H9 (cell line): ENCODE measurements at regions not wholly inside any gene's neighbourhood (a gene's known extent, or its start where the extent isn't known, plus 50 kb on each side); places are given as distances from the start of the nearest gene placed in this dataset.

Source experiments
- DNase-seq: peaks from one replicate; pipeline ENCODE4 v3.0.0-alpha.2; 2017
- H2AFZ ChIP-seq: one replicate; pipeline ENCODE4 v1.6.1; 2013; ENCODE audit warnings: mild to moderate bottlenecking, low read length, control low read depth, moderate library complexity
- H2AK5ac ChIP-seq: 2 replicates; pipeline ENCODE4 v1.6.1; 2013; ENCODE audit warnings: low read length, control low read depth, mixed read lengths; ENCODE audit not compliant: insufficient read length
- H2BK120ac ChIP-seq: one replicate; pipeline ENCODE4 v1.6.1; 2013; ENCODE audit warnings: low read depth, mild to moderate bottlenecking, low read length, control low read depth, inconsistent platforms; ENCODE audit not compliant: poor library complexity, severe bottlenecking
- H2BK12ac ChIP-seq: 2 replicates; pipeline ENCODE4 v1.6.1; 2013; ENCODE audit warnings: low read length, control low read depth, mixed read lengths, low read depth; ENCODE audit not compliant: insufficient read length
- H2BK15ac ChIP-seq: 2 replicates; pipeline ENCODE4 v1.6.1; 2013; ENCODE audit warnings: low read depth, low read length, control low read depth
- H2BK20ac ChIP-seq: one replicate; pipeline ENCODE4 v1.6.1; 2013; ENCODE audit warnings: low read depth, mild to moderate bottlenecking, low read length, control low read depth, inconsistent platforms; ENCODE audit not compliant: poor library complexity, severe bottlenecking
- H2BK5ac ChIP-seq: 2 replicates; pipeline ENCODE4 v1.6.1; 2013; ENCODE audit warnings: low read length, control low read depth, mixed read lengths; ENCODE audit not compliant: insufficient read length
- H3K14ac ChIP-seq: 2 replicates; pipeline ENCODE4 v1.6.1; 2013; ENCODE audit warnings: low read length, control low read depth; ENCODE audit not compliant: insufficient read depth
- H3K18ac ChIP-seq: 2 replicates; pipeline ENCODE4 v1.6.1; 2013; ENCODE audit warnings: low read depth, mild to moderate bottlenecking, mixed read lengths, low read length, control low read depth; ENCODE audit not compliant: insufficient read length
- H3K23ac ChIP-seq: 2 replicates; pipeline ENCODE4 v1.6.1; 2013; ENCODE audit warnings: low read length, control low read depth, mixed read lengths, low read depth; ENCODE audit not compliant: insufficient read length
- H3K23me2 ChIP-seq: 2 replicates; pipeline ENCODE4 v1.6.1; 2013; ENCODE audit warnings: low read depth, mild to moderate bottlenecking, mixed read lengths, low read length, control low read depth; ENCODE audit not compliant: insufficient read length, poor library complexity, severe bottlenecking
- H3K27ac ChIP-seq: 2 replicates; pipeline ENCODE4 v1.5.1; 2013; ENCODE audit warnings: low read length, control low read depth, mixed read lengths, low read depth; ENCODE audit not compliant: insufficient read length
- H3K27me3 ChIP-seq: 2 replicates; pipeline ENCODE4 v1.6.1; 2013; ENCODE audit warnings: low read length, control low read depth, inconsistent platforms; ENCODE audit not compliant: insufficient read depth
- H3K4ac ChIP-seq: 2 replicates; pipeline ENCODE4 v1.6.1; 2013; ENCODE audit warnings: low read depth, mild to moderate bottlenecking, control low read depth, inconsistent platforms, low read length, moderate library complexity
- H3K4me1 ChIP-seq: 2 replicates; pipeline ENCODE4 v1.6.1; 2013; ENCODE audit warnings: low read length, control low read depth, inconsistent platforms; ENCODE audit not compliant: insufficient read depth
- H3K4me2 ChIP-seq: 2 replicates; pipeline ENCODE4 v1.6.1; 2013; ENCODE audit warnings: low read length, control low read depth, mixed read lengths; ENCODE audit not compliant: insufficient read length, insufficient read depth
- H3K56ac ChIP-seq: 2 replicates; pipeline ENCODE4 v1.6.1; 2013; ENCODE audit warnings: low read depth, mild to moderate bottlenecking, mixed read lengths, low read length, control low read depth; ENCODE audit not compliant: insufficient read length
- H3K79me1 ChIP-seq: 2 replicates; pipeline ENCODE4 v1.6.1; 2013; ENCODE audit warnings: low read depth, mild to moderate bottlenecking, moderate library complexity, low read length, control low read depth, inconsistent platforms; ENCODE audit not compliant: insufficient read depth, poor library complexity, severe bottlenecking
- H3K79me2 ChIP-seq: 2 replicates; pipeline ENCODE4 v1.6.1; 2013; ENCODE audit warnings: low read length, control low read depth, inconsistent platforms; ENCODE audit not compliant: insufficient read depth
- H3K9ac ChIP-seq: 2 replicates; pipeline ENCODE4 v1.6.1; 2013; ENCODE audit warnings: low read length, control low read depth, mixed read lengths; ENCODE audit not compliant: insufficient read length; ENCODE audit errors: extremely low read depth
- H3K9me3 ChIP-seq: one replicate; pipeline ENCODE4 v1.6.1; 2013; ENCODE audit warnings: low read depth, low read length, inconsistent platforms; ENCODE audit not compliant: control insufficient read depth
- H3T11ph ChIP-seq: one replicate; pipeline ENCODE4 v1.6.1; 2013; ENCODE audit warnings: mild to moderate bottlenecking, low read length, control low read depth, inconsistent platforms
- H4K20me1 ChIP-seq: one replicate; pipeline ENCODE4 v1.6.1; 2013; ENCODE audit not compliant: control insufficient read depth, insufficient read length, insufficient read depth
- H4K5ac ChIP-seq: 2 replicates; pipeline ENCODE4 v1.6.1; 2013; ENCODE audit warnings: low read depth, mild to moderate bottlenecking, mixed read lengths, low read length, control low read depth; ENCODE audit not compliant: insufficient read length
- H4K8ac ChIP-seq: replicated peaks from 2 replicates; pipeline ENCODE4 v1.6.1; 2013; ENCODE audit warnings: low read length, control low read depth, mixed read lengths, low read depth; ENCODE audit not compliant: insufficient read length
- H4K91ac ChIP-seq: 2 replicates; pipeline ENCODE4 v1.6.1; 2013; ENCODE audit warnings: low read depth, mild to moderate bottlenecking, moderate library complexity, mixed read lengths, low read length, control low read depth; ENCODE audit not compliant: insufficient read length
- H3K27ac Mint-ChIP-seq, 3 experiments: 2 replicates in 2 of 3; 3 replicates in 1 of 3; pipeline ENCODE4 v1.8.0; 2020 to 2021; ENCODE audit warnings: mixed read lengths in 3 of 3, mild to moderate bottlenecking in 1 of 3, moderate library complexity in 1 of 3
- H3K27me3 Mint-ChIP-seq: 2 replicates; pipeline ENCODE4 v1.8.0; 2021; ENCODE audit warnings: low read depth, mild to moderate bottlenecking, moderate library complexity, mixed read lengths
- H3K36me3 Mint-ChIP-seq, 3 experiments: 2 replicates in 2 of 3; 3 replicates in 1 of 3; pipeline ENCODE4 v1.8.0; 2020 to 2021; ENCODE audit warnings: low read depth in 3 of 3, mixed read lengths in 3 of 3; ENCODE audit not compliant: insufficient read depth in 1 of 3
- H3K4me1 Mint-ChIP-seq, 2 experiments: 2 replicates each; pipeline ENCODE4 v1.8.0; 2020; ENCODE audit warnings: mixed read lengths in 2 of 2
- H3K4me3 Mint-ChIP-seq, 2 experiments: 2 replicates in 1 of 2; 3 replicates in 1 of 2; pipeline ENCODE4 v1.8.0; 2020 to 2021; ENCODE audit warnings: mild to moderate bottlenecking in 2 of 2, mixed read lengths in 2 of 2, moderate library complexity in 1 of 2
- H3K9me3 Mint-ChIP-seq, 2 experiments: 2 replicates in 1 of 2; 3 replicates in 1 of 2; pipeline ENCODE4 v1.8.0; 2020; ENCODE audit warnings: mild to moderate bottlenecking in 2 of 2, mixed read lengths in 2 of 2, moderate library complexity in 1 of 2
- WGBS: extraction: QIAGEN DNeasy Blood & Tissue Kit; methylation state at CpG from one replicate; pipeline ENCODE4 v1.1.7; 2013; ENCODE audit warnings: missing lambda C conversion rate, low lambda C conversion rate, mixed read lengths; ENCODE audit not compliant: insufficient read length; ENCODE audit errors: extremely low coverage; 5-methylcytosine and 5-hydroxymethylcytosine counted together
- TF ChIP-seq, protein P1 (sequence below): fragments of 200-600 bp; sonication (generic); conservative IDR thresholded peaks from 3 replicates; pipeline ENCODE4 v1.8.0; 2021; ENCODE audit warnings: antibody characterized with exemption, mild to moderate bottlenecking

DNA sequence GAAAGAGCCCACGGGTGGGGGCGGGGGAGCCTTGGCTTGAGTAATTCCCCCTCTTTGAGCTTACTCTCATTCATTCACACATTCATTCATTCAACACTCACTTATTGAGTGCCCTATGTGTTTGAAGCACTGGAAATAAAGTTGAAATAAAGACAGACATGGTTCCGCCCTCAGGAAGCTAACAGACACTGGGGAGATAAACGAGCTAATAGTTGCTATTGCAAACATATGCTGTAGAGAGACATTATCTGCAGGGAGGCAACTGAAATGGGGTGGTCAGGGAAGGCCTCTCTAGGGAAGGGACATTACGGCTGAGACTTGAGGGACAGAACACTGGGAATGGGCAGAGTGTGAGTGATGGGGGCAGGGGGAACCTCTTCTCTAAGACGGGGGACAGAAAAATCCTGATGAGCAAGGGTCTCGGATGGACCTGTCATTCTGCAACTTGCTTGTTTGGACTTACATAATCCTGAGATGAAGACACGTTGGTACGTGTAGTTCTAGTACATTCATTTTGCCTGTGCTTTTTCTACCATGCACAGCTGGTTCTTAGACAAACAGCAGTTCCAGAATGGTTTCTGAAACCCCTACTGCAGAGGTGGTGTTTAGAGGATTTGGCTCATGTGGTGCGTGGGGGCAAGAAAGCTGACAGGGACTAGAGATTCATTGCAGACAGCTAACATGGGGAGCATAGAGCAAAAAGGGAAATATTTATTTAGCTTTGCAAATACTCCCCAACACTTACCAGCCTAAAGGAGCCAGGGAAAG, 71.1 kb upstream of the BLCAP start:
- Histone ChIP-seq H2AFZ (no peak overlapping the region), H3K23ac (no peak overlapping the region), H3K56ac (no peak overlapping the region), H2BK5ac (no peak overlapping the region), H2BK20ac (no peak overlapping the region), H3K9me3 (no peaks in the 10 kb centered on the region), H4K5ac (no peak overlapping the region), H3K14ac (no peak overlapping the region), H3K4me2 (peak overlapping the region; percentile 17), H3K79me1 (no peaks in the 10 kb centered on the region), H3K4ac (no peak overlapping the region), H2AK5ac (no peak overlapping the region), H2BK120ac (no peak overlapping the region), H3T11ph (no peak overlapping the region), H3K27ac (no peak overlapping the region), H2BK12ac (peak overlapping the region; percentile 30), H3K9ac (no peak overlapping the region), H4K91ac (no peak overlapping the region), H3K4me1 (no peaks in the 10 kb centered on the region), H3K79me2 (no peaks in the 10 kb centered on the region), H3K18ac (no peak overlapping the region), H3K27me3 (no peaks in the 10 kb centered on the region), H4K8ac (no peak overlapping the region), H2BK15ac (no peak overlapping the region), H3K23me2 (no peaks in the 10 kb centered on the region), H4K20me1 (no peaks in the 10 kb centered on the region)
- no CpG with 5 or more reads among the region's 10 CpGs for WGBS
- Mint-ChIP-seq H3K27ac (no peak overlapping the region), H3K27me3 (peaks cover 18% of the 10 kb centered on the region), H3K4me1 (peaks cover 13 to 20% of the 10 kb centered on the region in 2 experiments), H3K4me3 (peak overlapping the region in 1 of 2 experiments; percentile 7; a peak in 2 of 5 replicates), H3K36me3 (no peaks in the 10 kb centered on the region; a peak in 1 of 7 replicates), H3K9me3 (peaks cover 0 to 3% of the 10 kb centered on the region in 2 experiments; a peak in 2 of 5 replicates)
- no peak for DNase-seq
- TF ChIP-seq, protein P1, sequence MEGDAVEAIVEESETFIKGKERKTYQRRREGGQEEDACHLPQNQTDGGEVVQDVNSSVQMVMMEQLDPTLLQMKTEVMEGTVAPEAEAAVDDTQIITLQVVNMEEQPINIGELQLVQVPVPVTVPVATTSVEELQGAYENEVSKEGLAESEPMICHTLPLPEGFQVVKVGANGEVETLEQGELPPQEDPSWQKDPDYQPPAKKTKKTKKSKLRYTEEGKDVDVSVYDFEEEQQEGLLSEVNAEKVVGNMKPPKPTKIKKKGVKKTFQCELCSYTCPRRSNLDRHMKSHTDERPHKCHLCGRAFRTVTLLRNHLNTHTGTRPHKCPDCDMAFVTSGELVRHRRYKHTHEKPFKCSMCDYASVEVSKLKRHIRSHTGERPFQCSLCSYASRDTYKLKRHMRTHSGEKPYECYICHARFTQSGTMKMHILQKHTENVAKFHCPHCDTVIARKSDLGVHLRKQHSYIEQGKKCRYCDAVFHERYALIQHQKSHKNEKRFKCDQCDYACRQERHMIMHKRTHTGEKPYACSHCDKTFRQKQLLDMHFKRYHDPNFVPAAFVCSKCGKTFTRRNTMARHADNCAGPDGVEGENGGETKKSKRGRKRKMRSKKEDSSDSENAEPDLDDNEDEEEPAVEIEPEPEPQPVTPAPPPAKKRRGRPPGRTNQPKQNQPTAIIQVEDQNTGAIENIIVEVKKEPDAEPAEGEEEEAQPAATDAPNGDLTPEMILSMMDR, result no peak
